NCI-H1436 treated with DMSO at 0.1 percent for 48 hours (cell line): ENCODE measurements at regions not wholly inside any gene's neighbourhood (a gene's known extent, or its start where the extent isn't known, plus 50 kb on each side); places are given as distances from the start of the nearest gene placed in this dataset.

Experiments used
- DNase-seq: peaks from one replicate; lab custom pipeline; 2025; lab: John Stamatoyannopoulos, UW

- DNase-seq = no peak
Measured at GRCh38 chr17:77395501-77396048, 254.8 kb downstream of the SEC14L1 start.

DNA sequence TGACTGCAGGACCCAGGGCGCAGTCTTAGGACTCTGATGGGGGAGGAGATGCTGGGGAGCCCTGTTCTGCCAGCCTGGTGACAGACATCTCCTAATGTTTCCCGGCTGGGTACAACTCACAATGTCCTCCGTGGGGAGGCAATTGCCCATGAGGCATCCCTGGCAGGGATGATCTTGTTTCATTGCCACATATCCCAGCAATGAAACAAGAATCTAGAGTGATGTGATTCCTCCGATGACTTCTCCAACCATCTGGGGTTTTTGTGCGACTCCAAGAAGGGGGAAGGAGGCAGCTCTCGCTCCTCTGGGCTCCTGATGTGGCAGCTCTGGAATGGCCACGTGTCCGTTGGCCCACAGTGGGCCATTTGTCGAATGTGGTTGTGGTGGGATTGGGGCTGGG is 255.8 kb downstream of the SEC14L1 start:
- DNase-seq = no peak

GRCh38 chr17:77398274-77398673 is 257.5 kb downstream of the SEC14L1 start:
- no peak for DNase-seq

DNA sequence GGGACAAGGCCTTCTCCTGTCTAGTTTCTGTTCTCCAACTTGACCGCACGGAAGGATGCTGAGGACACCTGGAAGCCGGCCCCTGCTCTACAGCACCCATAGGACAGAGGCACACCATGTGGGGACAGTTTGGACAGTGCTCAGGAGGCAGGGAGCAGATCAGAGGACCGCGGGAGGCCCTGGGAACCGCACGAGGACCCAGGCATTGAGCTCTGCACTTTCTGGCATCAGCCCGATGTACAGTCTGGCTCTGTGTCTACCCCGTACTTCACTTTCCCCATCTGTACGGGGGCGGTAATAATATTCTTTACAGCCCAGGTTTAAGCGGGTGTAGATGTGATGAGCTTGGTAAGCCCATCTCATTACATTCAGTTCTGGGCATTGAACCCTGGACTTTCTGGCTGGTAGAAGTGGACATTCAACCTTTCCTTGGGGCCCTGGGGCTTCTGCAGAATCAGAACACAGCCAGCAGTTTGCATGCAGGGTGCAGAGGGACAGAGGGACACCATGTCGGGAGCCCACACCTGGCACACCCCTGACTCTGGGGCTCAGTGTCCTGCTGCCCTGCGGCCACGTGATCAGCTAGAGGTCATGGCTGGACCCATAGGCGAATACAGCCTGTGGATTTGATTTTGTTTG is 258.7 kb downstream of the SEC14L1 start:
- no peak for DNase-seq

GRCh38 chr17:77400445-77400870 is 259.7 kb downstream of the SEC14L1 start:
- DNase-seq = no peak

DNA sequence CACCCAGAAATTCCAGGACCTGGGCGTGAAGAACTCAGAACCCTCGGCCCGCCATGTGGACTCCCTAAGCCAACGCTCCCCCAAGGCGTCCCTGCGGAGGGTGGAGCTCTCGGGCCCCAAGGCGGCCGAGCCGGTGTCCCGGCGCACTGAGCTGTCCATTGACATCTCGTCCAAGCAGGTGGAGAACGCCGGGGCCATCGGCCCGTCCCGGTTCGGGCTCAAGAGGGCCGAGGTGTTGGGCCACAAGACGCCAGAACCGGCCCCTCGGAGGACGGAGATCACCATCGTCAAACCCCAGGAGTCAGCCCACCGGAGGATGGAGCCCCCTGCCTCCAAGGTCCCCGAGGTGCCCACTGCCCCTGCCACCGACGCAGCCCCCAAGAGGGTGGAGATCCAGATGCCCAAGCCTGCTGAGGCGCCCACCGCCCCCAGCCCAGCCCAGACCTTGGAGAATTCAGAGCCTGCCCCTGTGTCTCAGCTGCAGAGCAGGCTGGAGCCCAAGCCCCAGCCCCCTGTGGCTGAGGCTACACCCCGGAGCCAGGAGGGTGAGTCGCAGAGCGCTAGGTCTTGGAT is 261.5 kb downstream of the SEC14L1 start:
- no peak for DNase-seq

DNA sequence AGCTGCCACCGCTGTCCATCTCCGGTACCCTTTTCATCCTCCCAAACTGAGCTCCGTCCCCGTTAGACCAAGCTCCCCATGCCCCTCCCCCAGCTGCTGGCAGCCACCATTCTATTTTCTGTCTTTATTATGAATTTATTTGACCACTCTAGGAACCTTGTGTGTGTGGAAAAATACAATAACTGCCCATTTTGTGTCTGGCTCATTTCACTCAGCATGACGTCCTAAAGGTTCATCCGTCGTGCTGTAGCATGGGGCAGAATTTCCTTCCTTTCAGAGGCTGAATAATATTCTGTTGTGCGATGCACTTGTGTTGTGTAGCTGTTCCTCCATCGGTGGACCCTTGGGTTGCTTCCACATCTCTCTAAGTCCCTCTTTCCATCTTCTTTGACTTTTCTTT is 263.1 kb downstream of the SEC14L1 start:
- DNase-seq = no peak

DNA sequence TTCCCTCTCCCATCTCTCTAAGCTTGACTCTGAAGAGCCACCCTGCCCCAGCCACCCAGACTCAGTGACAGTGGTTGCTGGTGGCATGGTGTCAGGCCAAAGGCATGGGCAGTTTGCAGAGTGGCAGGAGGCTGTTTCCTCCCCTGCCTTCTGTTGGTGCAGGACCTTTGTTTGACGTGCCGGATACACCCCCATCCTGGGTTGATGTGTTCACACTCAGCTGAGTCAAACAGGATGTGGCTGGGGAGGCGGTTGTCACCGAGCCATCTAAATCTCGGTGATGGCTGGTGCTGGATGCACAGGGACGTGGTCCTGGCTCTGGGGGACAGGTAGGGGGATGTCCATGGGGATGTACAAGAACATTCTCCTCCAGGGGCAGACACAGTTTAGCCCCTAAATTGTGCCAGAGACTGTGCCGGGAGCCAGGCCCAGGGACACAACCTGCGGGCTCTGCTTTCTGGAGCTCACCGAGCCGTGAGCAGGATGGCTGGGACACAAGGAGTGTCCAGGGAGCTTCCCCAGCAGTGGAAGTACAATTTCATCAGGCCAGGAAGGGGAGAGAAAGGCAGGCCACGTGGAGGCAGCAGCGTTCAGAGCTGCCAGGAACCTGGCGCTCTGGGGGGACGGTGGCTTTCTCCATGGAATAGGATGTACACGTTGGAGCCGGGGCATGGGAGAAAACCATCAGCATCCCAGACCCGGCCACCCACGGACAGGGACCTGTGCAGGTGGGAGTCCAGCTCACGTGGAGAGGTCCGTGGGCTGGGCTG is 264.2 kb downstream of the SEC14L1 start:
- no peak for DNase-seq

GRCh38 chr17:77405867-77406732 is 265.3 kb downstream of the SEC14L1 start:
- no peak for DNase-seq

DNA sequence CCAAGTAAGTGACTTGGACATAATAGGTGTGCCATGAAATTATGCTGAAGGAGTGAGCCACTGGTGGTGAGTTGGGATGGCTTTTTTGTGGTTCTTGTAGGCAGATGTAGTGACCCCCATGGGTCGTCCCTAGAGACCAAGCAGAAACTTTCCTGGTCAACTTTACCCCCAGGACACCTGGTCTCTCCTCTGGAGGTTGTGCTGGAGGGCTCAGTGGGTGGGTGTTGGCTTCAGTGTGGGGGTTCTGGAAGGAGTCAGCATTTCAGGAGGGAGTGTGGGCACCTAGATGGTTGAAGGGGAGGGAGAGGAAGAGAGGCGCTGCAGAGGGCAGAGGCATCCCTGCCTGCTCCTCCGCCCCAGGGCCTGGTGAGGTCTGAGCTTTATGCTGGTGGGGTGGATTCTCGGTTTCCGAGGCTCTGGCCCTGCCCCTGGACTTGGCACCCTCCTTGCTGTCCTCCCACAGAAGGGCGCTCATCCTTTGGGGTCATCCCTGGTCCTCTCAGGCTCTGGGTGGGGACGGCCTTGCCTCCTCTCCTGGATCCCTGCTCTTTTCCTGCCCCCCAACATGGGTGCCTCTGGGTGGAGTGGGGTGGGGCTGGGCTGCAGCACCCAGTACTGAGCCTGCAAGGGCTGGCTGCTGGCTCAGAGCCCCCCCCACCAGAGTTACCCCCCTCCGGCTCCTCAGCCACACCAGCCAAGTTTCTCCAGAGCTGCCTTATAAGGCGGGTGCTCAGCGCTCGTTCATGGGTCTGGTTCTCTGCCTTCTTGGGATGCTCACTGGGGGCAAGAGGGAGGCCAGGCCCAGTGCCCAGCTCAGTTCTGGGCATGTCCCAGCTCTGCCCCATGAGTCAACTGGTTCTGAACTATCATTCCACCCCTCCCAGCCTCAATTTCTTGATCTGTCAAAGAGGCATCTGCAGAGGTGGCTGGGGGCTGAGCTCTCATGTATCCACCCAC is 266.8 kb downstream of the SEC14L1 start:
- DNase-seq = no peak

GRCh38 chr17:77408284-77408683 is 267.5 kb downstream of the SEC14L1 start:
- no peak for DNase-seq

GRCh38 chr17:77409282-77410161 is 268.8 kb downstream of the SEC14L1 start:
- no peak for DNase-seq

GRCh38 chr17:77410470-77410869 is 269.7 kb downstream of the SEC14L1 start:
- DNase-seq = no peak

DNA sequence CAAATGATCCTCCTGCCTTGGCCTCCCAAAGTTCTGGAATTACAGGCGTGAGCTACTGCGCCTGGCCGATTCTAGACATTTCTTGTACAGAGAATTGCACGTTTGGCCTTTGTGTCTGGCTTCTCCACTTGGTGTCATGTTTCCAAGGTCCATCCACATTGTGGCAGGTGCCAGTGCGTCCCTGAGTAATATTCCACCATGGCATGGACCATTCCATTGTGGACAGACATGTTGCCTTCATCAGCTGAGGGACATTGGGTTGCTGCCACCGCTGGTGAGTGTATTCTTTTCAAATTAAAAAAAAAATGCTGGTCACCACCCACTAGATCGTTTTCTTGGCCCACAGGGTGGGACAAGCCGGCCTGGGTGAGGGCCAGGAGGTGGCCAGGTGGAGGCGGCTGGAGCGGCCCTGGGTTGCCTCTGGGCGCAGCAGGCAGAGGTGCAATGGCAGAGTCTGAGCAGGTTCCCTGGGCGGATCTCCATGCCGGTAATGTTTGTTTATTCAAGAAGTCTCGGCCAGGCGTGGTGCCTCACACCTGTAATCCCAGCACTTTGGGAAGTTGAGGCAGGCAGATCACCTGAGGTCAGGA is 274.1 kb downstream of the SEC14L1 start:
- DNase-seq = no peak

GRCh38 chr17:77416105-77416713 is 275.4 kb downstream of the SEC14L1 start:
- no peak for DNase-seq

GRCh38 chr17:77417575-77417974 is 276.8 kb downstream of the SEC14L1 start:
- DNase-seq = no peak

- no peak for DNase-seq
Measured at GRCh38 chr17:77418609-77419008, 277.8 kb downstream of the SEC14L1 start.

DNA sequence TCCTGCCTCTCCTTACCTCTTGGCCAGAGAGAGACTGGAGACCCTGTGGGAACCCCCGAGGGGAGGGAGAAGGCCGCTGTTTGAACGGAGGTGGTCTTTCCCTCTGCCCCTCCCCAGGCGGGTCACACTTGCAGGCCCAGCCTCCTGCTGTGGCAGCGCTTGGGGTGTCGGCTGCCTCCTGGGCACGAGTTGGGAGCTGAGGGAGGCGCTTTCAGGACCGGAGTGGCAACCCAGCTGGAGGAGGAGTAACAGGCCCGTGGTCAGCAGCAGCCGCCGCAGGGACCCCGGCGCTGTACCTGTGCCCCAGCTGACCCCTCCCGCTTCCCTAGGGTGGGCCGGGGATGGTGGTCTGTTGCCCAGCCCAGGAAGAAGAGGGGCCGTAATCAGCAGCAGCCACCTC is 278.3 kb downstream of the SEC14L1 start:
- DNase-seq = no peak

DNA sequence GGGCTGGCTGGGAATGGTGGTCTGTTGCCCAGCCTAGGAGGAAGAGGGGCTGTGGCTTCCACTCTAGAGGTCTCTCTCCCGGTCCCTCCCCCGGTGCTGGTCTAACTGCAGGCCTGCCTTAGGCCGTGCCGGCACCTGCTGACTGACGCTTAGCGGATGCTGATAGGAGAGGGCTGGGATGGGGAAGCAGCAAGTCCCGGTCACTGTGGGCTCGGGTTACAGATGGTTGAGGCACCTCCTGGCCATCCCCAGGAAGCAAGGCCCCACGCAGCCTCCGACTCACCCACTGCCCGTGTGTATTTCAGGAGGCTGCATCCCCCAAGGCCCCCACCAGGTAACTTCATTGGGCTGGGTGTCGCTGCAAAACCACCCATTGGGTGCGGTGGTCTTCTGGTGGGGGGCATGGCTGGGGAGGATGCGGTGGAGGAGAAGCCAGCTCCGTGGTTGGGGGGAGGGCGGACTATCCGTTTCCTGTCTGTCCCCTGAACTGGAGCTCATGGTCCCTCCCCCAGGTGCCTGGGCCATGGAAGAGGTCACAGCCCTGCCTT is 278.9 kb downstream of the SEC14L1 start:
- DNase-seq = no peak
